DOHH2 (cell line): ENCODE measurements at regions not wholly inside any gene's neighbourhood (a gene's known extent, or its start where the extent isn't known, plus 50 kb on each side); places are given as distances from the start of the nearest gene placed in this dataset.

Experiments used
- H3F3A ChIP-seq: fragments of 200-600 bp; sonication (generic), shearing (Covaris generic); 2 replicates; pipeline ENCODE4 v1.6.0; 2016; ENCODE audit warnings: antibody characterized with exemption, mild to moderate bottlenecking; ENCODE audit not compliant: control insufficient read depth, insufficient read depth
- H3K27ac ChIP-seq: fragments of 200-600 bp; sonication (generic); 2 replicates; pipeline ENCODE4 v1.5.1; 2014; ENCODE audit warnings: low read depth, mild to moderate bottlenecking, low read length, moderate library complexity
- H3K27me3 ChIP-seq: fragments of 200-600 bp; sonication (generic); 2 replicates; pipeline ENCODE4 v1.6.1; 2014; ENCODE audit warnings: mild to moderate bottlenecking, low read length, mixed read lengths; ENCODE audit not compliant: control insufficient read depth
- H3K36me3 ChIP-seq: fragments of 200-600 bp; sonication (generic); 2 replicates; pipeline ENCODE4 v1.6.1; 2014; ENCODE audit warnings: mild to moderate bottlenecking, low read length, moderate library complexity, mixed read lengths; ENCODE audit not compliant: control insufficient read depth
- H3K4me1 ChIP-seq: fragments of 200-600 bp; sonication (generic); 2 replicates; pipeline ENCODE4 v1.6.1; 2014; ENCODE audit warnings: mild to moderate bottlenecking, low read length, mixed read lengths; ENCODE audit not compliant: control insufficient read depth
- H3K4me2 ChIP-seq: fragments of 200-600 bp; sonication (generic); 2 replicates; pipeline ENCODE4 v1.6.0; 2014; ENCODE audit warnings: mild to moderate bottlenecking, low read length, moderate library complexity
- H3K4me3 ChIP-seq: fragments of 200-600 bp; sonication (generic); 2 replicates; pipeline ENCODE4 v1.5.1; 2014; ENCODE audit warnings: mild to moderate bottlenecking, low read length, mixed read lengths
- H3K79me2 ChIP-seq: fragments of 200-600 bp; sonication (generic); 2 replicates; pipeline ENCODE4 v1.6.1; 2014; ENCODE audit warnings: mild to moderate bottlenecking, low read length, mixed read lengths; ENCODE audit not compliant: control insufficient read depth
- H3K9me2 ChIP-seq: fragments of 200-600 bp; sonication (generic); replicated peaks from 2 replicates; pipeline ENCODE4 v1.6.1; 2014; ENCODE audit warnings: mild to moderate bottlenecking, low read length, mixed read lengths; ENCODE audit not compliant: control insufficient read depth
- H3K9me3 ChIP-seq: fragments of 200-600 bp; sonication (generic); 2 replicates; pipeline ENCODE4 v1.6.1; 2014; ENCODE audit warnings: antibody characterized with exemption, low read length, mixed read lengths; ENCODE audit not compliant: control insufficient read depth, insufficient read depth
- H4K20me1 ChIP-seq: fragments of 200-600 bp; sonication (generic); 2 replicates; pipeline ENCODE4 v1.6.0; 2014; ENCODE audit warnings: low read depth, mild to moderate bottlenecking, antibody characterized with exemption, low read length, moderate library complexity; ENCODE audit not compliant: control insufficient read depth, insufficient read depth
- EZH2phosphoT487 ChIP-seq: fragments of 200-600 bp; sonication (generic); IDR thresholded peaks from 2 replicates; pipeline ENCODE4 v1.6.1; 2017; ENCODE audit warnings: borderline replicate concordance, mild to moderate bottlenecking, antibody characterized with exemption, low read length, moderate library complexity, mixed read lengths
- TF ChIP-seq, protein P1 (sequence below): fragments of 200-600 bp; sonication (generic); IDR thresholded peaks from one replicate; pipeline ENCODE4 v1.5.1; 2014; ENCODE audit warnings: antibody characterized with exemption, mild to moderate bottlenecking, low read depth, low read length; ENCODE audit not compliant: poor library complexity, severe bottlenecking

DNA sequence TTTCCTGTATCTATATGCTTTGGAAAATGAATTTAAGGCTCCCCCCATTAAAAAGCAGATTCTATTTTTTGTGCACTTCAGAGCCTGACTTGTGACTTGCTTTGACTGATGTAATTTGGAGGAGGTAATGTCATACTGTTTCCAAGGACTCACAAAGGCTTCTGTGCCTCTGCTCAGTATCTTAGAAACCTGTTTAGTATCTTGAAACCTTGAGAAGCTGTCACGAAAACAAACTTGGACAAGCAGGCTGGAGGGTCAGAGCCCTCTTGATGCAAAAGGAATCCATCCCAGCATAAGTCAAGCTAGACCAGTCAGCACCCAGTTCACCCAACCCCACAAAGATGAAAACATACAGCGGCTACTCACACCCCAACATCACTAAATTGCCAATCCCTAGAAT, 560.0 kb upstream of the PCDH7 start:
- H3K9me3 ChIP-seq: no peaks in the 10 kb centered on the region
- no peaks in the 10 kb centered on the region for H3K27me3 ChIP-seq
- no peaks in the 10 kb centered on the region for H3F3A ChIP-seq
- no peaks in the 10 kb centered on the region for H3K4me1 ChIP-seq
- no peaks in the 10 kb centered on the region for H3K9me2 ChIP-seq
- no peak for TF ChIP-seq EZH2phosphoT487
- TF ChIP-seq, protein P1, sequence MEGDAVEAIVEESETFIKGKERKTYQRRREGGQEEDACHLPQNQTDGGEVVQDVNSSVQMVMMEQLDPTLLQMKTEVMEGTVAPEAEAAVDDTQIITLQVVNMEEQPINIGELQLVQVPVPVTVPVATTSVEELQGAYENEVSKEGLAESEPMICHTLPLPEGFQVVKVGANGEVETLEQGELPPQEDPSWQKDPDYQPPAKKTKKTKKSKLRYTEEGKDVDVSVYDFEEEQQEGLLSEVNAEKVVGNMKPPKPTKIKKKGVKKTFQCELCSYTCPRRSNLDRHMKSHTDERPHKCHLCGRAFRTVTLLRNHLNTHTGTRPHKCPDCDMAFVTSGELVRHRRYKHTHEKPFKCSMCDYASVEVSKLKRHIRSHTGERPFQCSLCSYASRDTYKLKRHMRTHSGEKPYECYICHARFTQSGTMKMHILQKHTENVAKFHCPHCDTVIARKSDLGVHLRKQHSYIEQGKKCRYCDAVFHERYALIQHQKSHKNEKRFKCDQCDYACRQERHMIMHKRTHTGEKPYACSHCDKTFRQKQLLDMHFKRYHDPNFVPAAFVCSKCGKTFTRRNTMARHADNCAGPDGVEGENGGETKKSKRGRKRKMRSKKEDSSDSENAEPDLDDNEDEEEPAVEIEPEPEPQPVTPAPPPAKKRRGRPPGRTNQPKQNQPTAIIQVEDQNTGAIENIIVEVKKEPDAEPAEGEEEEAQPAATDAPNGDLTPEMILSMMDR: no peak
- H4K20me1 ChIP-seq: no peaks in the 10 kb centered on the region
- H3K27ac ChIP-seq: no peak overlapping the region
- no peak overlapping the region for H3K4me2 ChIP-seq
- no peak overlapping the region for H3K4me3 ChIP-seq
- no peaks in the 10 kb centered on the region for H3K79me2 ChIP-seq
- no peaks in the 10 kb centered on the region for H3K36me3 ChIP-seq

DNA sequence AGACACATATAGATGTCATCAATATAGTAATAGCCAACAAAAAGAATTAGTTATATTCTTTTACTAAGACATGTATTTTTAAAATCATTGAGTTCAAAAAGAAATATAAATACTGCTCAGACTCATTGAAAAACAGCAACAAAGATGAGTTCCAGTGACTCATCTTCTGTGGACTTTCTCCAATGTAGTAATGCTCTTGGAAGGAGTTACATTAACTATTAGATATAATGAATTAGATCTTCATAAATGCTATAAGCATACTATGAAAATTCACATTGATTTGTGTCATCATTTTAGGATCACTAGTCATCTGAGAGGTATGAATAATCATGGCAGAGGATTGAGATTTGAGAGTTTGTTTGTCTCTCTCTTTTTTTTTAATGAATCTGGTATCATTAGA, 547.8 kb upstream of the PCDH7 start:
- TF ChIP-seq EZH2phosphoT487: no peak
- TF ChIP-seq, protein P1: no peak
- no peaks in the 10 kb centered on the region for H3K27me3 ChIP-seq
- H3K79me2 ChIP-seq: no peaks in the 10 kb centered on the region
- no peaks in the 10 kb centered on the region for H3K36me3 ChIP-seq
- H3K9me3 ChIP-seq: no peaks in the 10 kb centered on the region
- H3K4me1 ChIP-seq: no peaks in the 10 kb centered on the region
- no peak overlapping the region for H3K4me2 ChIP-seq
- H3K4me3 ChIP-seq: no peak overlapping the region
- no peaks in the 10 kb centered on the region for H4K20me1 ChIP-seq
- H3F3A ChIP-seq: no peaks in the 10 kb centered on the region
- no peak overlapping the region for H3K27ac ChIP-seq
- H3K9me2 ChIP-seq: no peaks in the 10 kb centered on the region

DNA sequence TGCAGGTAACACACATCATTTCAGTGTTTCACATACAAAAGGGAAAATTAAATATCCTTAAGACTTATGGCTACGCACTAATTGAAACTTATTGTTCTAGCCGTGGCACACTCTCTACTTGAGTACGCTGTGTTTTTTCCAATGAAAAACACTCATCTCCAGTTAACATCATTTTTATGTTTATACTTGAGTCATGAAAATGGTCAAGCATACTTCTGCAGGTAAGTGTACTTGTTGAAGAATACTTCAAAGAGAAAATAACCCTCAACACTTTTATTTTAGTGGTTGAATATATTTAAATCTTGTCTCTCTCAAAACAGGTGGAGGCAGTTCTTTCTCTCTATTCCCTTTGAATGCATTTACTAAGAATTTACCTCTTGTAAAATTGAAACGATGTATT, 538.7 kb upstream of the PCDH7 start:
- no peak overlapping the region for H3K4me2 ChIP-seq
- no peak overlapping the region for H3K27ac ChIP-seq
- H4K20me1 ChIP-seq: no peaks in the 10 kb centered on the region
- no peaks in the 10 kb centered on the region for H3F3A ChIP-seq
- no peaks in the 10 kb centered on the region for H3K79me2 ChIP-seq
- TF ChIP-seq, protein P1: no peak
- no peaks in the 10 kb centered on the region for H3K27me3 ChIP-seq
- H3K9me3 ChIP-seq: no peaks in the 10 kb centered on the region
- no peaks in the 10 kb centered on the region for H3K4me1 ChIP-seq
- no peak overlapping the region for H3K4me3 ChIP-seq
- H3K36me3 ChIP-seq: no peaks in the 10 kb centered on the region
- no peaks in the 10 kb centered on the region for H3K9me2 ChIP-seq

DNA sequence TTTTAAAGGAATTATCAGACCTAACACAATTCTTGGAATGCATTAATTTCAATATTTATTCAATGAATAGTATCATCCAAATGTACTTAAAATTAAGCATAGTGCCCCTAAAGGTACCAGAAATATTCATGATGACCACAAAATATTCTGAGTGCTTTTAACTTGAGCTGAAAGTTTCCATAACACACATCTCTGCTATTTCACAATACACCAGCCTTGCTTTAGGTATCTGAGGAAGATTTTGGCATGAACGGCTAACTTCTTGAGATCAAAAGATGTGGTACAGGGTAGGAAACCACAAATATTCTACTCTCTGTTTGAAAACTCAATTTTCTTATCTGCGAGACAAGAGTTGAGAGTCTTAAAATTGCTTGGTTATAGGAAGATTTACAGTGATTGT, 538.3 kb upstream of the PCDH7 start:
- Histone ChIP-seq H3K4me2 (no peak overlapping the region), H3K36me3 (no peaks in the 10 kb centered on the region), H3K4me1 (no peaks in the 10 kb centered on the region), H3K79me2 (no peaks in the 10 kb centered on the region), H3K27me3 (no peaks in the 10 kb centered on the region), H3K9me3 (no peaks in the 10 kb centered on the region), H3K27ac (no peak overlapping the region), H3K4me3 (no peak overlapping the region), H3K9me2 (no peaks in the 10 kb centered on the region), H4K20me1 (no peaks in the 10 kb centered on the region), H3F3A (no peaks in the 10 kb centered on the region)
- TF ChIP-seq, protein P1: no peak
- no peak for TF ChIP-seq EZH2phosphoT487
